ENCODE measurements at regions not wholly inside any gene's neighbourhood (a gene's known extent, or its start where the extent isn't known, plus 50 kb on each side); places are given as distances from the start of the nearest gene placed in this dataset.

- TF ChIP-seq, protein P1, sequence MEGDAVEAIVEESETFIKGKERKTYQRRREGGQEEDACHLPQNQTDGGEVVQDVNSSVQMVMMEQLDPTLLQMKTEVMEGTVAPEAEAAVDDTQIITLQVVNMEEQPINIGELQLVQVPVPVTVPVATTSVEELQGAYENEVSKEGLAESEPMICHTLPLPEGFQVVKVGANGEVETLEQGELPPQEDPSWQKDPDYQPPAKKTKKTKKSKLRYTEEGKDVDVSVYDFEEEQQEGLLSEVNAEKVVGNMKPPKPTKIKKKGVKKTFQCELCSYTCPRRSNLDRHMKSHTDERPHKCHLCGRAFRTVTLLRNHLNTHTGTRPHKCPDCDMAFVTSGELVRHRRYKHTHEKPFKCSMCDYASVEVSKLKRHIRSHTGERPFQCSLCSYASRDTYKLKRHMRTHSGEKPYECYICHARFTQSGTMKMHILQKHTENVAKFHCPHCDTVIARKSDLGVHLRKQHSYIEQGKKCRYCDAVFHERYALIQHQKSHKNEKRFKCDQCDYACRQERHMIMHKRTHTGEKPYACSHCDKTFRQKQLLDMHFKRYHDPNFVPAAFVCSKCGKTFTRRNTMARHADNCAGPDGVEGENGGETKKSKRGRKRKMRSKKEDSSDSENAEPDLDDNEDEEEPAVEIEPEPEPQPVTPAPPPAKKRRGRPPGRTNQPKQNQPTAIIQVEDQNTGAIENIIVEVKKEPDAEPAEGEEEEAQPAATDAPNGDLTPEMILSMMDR (IDR thresholded peaks at IDR 0.05; ENCODE audit: insufficient read depth, low read length, poor library complexity, severe bottlenecking), result no peak
- no peak for TF ChIP-seq EZH2phosphoT487 (conservative IDR thresholded peaks at IDR 0.05; ENCODE audit: low read length)
Measured at GRCh38 chr2:59674100-59674499, 879.4 kb downstream of the BCL11A start.
